ENCODE measurements at regions not wholly inside any gene's neighbourhood (a gene's known extent, or its start where the extent isn't known, plus 50 kb on each side); places are given as distances from the start of the nearest gene placed in this dataset.

- DNase-seq (no peak), ATAC-seq (ENCODE audit: insufficient read depth, low FRiP score) (no peak)
- no peaks in the 10 kb centered on the region for H3K36me3 ChIP-seq (ENCODE audit: control insufficient read depth in 4 of 4, insufficient read depth in 4 of 4, low read length in 4 of 4)
- H3K9ac ChIP-seq (ENCODE audit: insufficient read depth in 1 of 2, low read length in 2 of 2): no peak overlapping the region
- no peak overlapping the region for H3K27ac ChIP-seq (ENCODE audit: low read depth in 1 of 2, low read length in 1 of 2)
- no peak overlapping the region for H3K4me3 ChIP-seq
- 77 to 83% methylated on average over 3 of the region's 3 CpGs for whole genome bisulfite sequencing, 2 donors
- no peaks in the 10 kb centered on the region for H3K4me1 ChIP-seq (ENCODE audit: control insufficient read depth in 5 of 5, insufficient read depth in 5 of 5, low read length in 5 of 5)
- TF ChIP-seq, protein P1, sequence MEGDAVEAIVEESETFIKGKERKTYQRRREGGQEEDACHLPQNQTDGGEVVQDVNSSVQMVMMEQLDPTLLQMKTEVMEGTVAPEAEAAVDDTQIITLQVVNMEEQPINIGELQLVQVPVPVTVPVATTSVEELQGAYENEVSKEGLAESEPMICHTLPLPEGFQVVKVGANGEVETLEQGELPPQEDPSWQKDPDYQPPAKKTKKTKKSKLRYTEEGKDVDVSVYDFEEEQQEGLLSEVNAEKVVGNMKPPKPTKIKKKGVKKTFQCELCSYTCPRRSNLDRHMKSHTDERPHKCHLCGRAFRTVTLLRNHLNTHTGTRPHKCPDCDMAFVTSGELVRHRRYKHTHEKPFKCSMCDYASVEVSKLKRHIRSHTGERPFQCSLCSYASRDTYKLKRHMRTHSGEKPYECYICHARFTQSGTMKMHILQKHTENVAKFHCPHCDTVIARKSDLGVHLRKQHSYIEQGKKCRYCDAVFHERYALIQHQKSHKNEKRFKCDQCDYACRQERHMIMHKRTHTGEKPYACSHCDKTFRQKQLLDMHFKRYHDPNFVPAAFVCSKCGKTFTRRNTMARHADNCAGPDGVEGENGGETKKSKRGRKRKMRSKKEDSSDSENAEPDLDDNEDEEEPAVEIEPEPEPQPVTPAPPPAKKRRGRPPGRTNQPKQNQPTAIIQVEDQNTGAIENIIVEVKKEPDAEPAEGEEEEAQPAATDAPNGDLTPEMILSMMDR (IDR thresholded peaks at IDR 0.05; ENCODE audit: control extremely low read depth, extremely low read depth): no peak
- H3K27me3 ChIP-seq (ENCODE audit: control insufficient read depth in 3 of 3, insufficient read depth in 3 of 3, low read length in 2 of 3): no peaks in the 10 kb centered on the region
- H3K9me3 ChIP-seq (ENCODE audit: control insufficient read depth in 4 of 4, insufficient read depth in 3 of 4, low read length in 3 of 4): no peaks in the 10 kb centered on the region
Measured at GRCh38 chr11:72525466-72525865, 91.1 kb upstream of the CLPB start.

- 92 to 95% methylated on average over 2 of the region's 2 CpGs for WGBS, 2 donors
Measured at GRCh38 chr11:72524711-72525110, 90.4 kb upstream of the CLPB start.

GRCh38 chr11:72523991-72524390 lies 89.7 kb upstream of the CLPB start:
- no peaks in the 10 kb centered on the region for H3K27me3 ChIP-seq (ENCODE audit: control insufficient read depth in 3 of 3, insufficient read depth in 3 of 3, low read length in 2 of 3)
- no peak overlapping the region for H3K4me3 ChIP-seq
- WGBS, 2 donors: 93 to 96% methylated on average over 2 of the region's 2 CpGs
- H3K36me3 ChIP-seq (ENCODE audit: control insufficient read depth in 4 of 4, insufficient read depth in 4 of 4, low read length in 4 of 4): no peaks in the 10 kb centered on the region
- DNase-seq: no peak
- H3K27ac ChIP-seq (ENCODE audit: low read depth in 1 of 2, low read length in 1 of 2): no peak overlapping the region
- H3K4me1 ChIP-seq (ENCODE audit: control insufficient read depth in 5 of 5, insufficient read depth in 5 of 5, low read length in 5 of 5): no peaks in the 10 kb centered on the region
- H3K9me3 ChIP-seq (ENCODE audit: control insufficient read depth in 4 of 4, insufficient read depth in 3 of 4, low read length in 3 of 4): no peaks in the 10 kb centered on the region
- no peak for ATAC-seq (ENCODE audit: insufficient read depth, low FRiP score)
- no peak overlapping the region for H3K9ac ChIP-seq (ENCODE audit: insufficient read depth in 1 of 2, low read length in 2 of 2)
- TF ChIP-seq, protein P1 (IDR thresholded peaks at IDR 0.05; ENCODE audit: control extremely low read depth, extremely low read depth): no peak

More at GRCh38 chr11:72524711-72525110, 90.4 kb upstream of the CLPB start:
- Histone ChIP-seq H3K27ac (ENCODE audit: low read depth in 1 of 2, low read length in 1 of 2) (no peak overlapping the region), H3K4me1 (ENCODE audit: control insufficient read depth in 5 of 5, insufficient read depth in 5 of 5, low read length in 5 of 5) (no peaks in the 10 kb centered on the region), H3K9me3 (ENCODE audit: control insufficient read depth in 4 of 4, insufficient read depth in 3 of 4, low read length in 3 of 4) (no peaks in the 10 kb centered on the region), H3K27me3 (ENCODE audit: control insufficient read depth in 3 of 3, insufficient read depth in 3 of 3, low read length in 2 of 3) (no peaks in the 10 kb centered on the region), H3K9ac (ENCODE audit: insufficient read depth in 1 of 2, low read length in 2 of 2) (no peak overlapping the region), H3K4me3 (no peak overlapping the region), H3K36me3 (ENCODE audit: control insufficient read depth in 4 of 4, insufficient read depth in 4 of 4, low read length in 4 of 4) (no peaks in the 10 kb centered on the region)
- DNase-seq (no peak), ATAC-seq (ENCODE audit: insufficient read depth, low FRiP score) (no peak)
- TF ChIP-seq, protein P1 (IDR thresholded peaks at IDR 0.05; ENCODE audit: control extremely low read depth, extremely low read depth): no peak

- no peaks in the 10 kb centered on the region for H3K4me1 ChIP-seq (ENCODE audit: control insufficient read depth in 5 of 5, insufficient read depth in 5 of 5, low read length in 5 of 5)
- no peaks in the 10 kb centered on the region for H3K36me3 ChIP-seq (ENCODE audit: control insufficient read depth in 4 of 4, insufficient read depth in 4 of 4, low read length in 4 of 4)
- H3K27me3 ChIP-seq (ENCODE audit: control insufficient read depth in 3 of 3, insufficient read depth in 3 of 3, low read length in 2 of 3): no peaks in the 10 kb centered on the region
- ATAC-seq (ENCODE audit: insufficient read depth, low FRiP score): no peak
- no peak overlapping the region for H3K27ac ChIP-seq (ENCODE audit: low read depth in 1 of 2, low read length in 1 of 2)
- H3K9ac ChIP-seq (ENCODE audit: insufficient read depth in 1 of 2, low read length in 2 of 2): no peak overlapping the region
- no peak overlapping the region for H3K4me3 ChIP-seq
- H3K9me3 ChIP-seq (ENCODE audit: control insufficient read depth in 4 of 4, insufficient read depth in 3 of 4, low read length in 3 of 4): no peaks in the 10 kb centered on the region
- TF ChIP-seq, protein P1 (IDR thresholded peaks at IDR 0.05; ENCODE audit: control extremely low read depth, extremely low read depth): no peak
- DNase-seq: no peak
- 83 to 92% methylated on average over 6 of the region's 6 CpGs for WGBS, 2 donors
Measured at GRCh38 chr11:72522186-72522585, 87.9 kb upstream of the CLPB start.

Measured in lung (tissue), 11 donors.